H1 (cell line): ENCODE measurements at regions not wholly inside any gene's neighbourhood (a gene's known extent, or its start where the extent isn't known, plus 50 kb on each side); places are given as distances from the start of the nearest gene placed in this dataset.

ENCODE experiments used
- CTCF ChIP-seq, 3 experiments: IDR thresholded peaks; 1 replicate in 2 of 3; 2 replicates in 1 of 3; pipeline versions ENCODE4 v1.5.1 to v1.6.1; 2011; ENCODE audit warnings: low read length in 3 of 3, mild to moderate bottlenecking in 3 of 3, inconsistent platforms in 2 of 3, low read depth in 1 of 3, moderate library complexity in 1 of 3; ENCODE audit not compliant: insufficient read depth in 1 of 3; ENCODE audit errors: control extremely low read depth in 1 of 3
- POLR2AphosphoS5 ChIP-seq: IDR thresholded peaks from 2 replicates; pipeline ENCODE4 v1.6.1; 2011; ENCODE audit warnings: low read depth, low read length
- RAD21 ChIP-seq, 2 experiments: IDR thresholded peaks in 1 of 2; conservative IDR thresholded peaks in 1 of 2; 2 replicates each; pipeline ENCODE4 v1.6.1; 2011; ENCODE audit warnings: low read depth in 2 of 2, low read length in 2 of 2, improper control_type of control experiment in 1 of 2, inconsistent platforms in 1 of 2, mild to moderate bottlenecking in 1 of 2, moderate library complexity in 1 of 2
- SRF ChIP-seq: IDR thresholded peaks from 2 replicates; pipeline ENCODE4 v1.6.1; 2011; ENCODE audit warnings: mild to moderate bottlenecking, low read depth, low read length, moderate library complexity
- TBP ChIP-seq: IDR thresholded peaks from 2 replicates; pipeline ENCODE4 v1.6.1; 2011; ENCODE audit warnings: low read depth, low read length, improper control_type of control experiment
- USF2 ChIP-seq: IDR thresholded peaks from 2 replicates; pipeline ENCODE4 v1.6.1; 2011; ENCODE audit warnings: low read length, improper control_type of control experiment
- ZNF274 ChIP-seq: IDR thresholded peaks from 2 replicates; pipeline ENCODE4 v1.7.0; 2012; ENCODE audit warnings: low read length, borderline replicate concordance; ENCODE audit errors: extremely low read depth

- no peak for TF ChIP-seq RAD21 (IDR thresholded peaks at IDR 0.05 in 1 of 2, conservative IDR thresholded peaks at IDR 0.05 in 1 of 2; ENCODE audit: low read depth in 2 of 2, low read length in 2 of 2)
- no peak for TF ChIP-seq USF2
- TF ChIP-seq TBP: no peak
- TF ChIP-seq ZNF274: no peak
- TF ChIP-seq CTCF (IDR thresholded peaks at IDR 0.05; ENCODE audit: control extremely low read depth in 1 of 3, insufficient read depth in 1 of 3, low read depth in 1 of 3, low read length in 3 of 3): no peak
- TF ChIP-seq SRF: no peak
- TF ChIP-seq POLR2AphosphoS5: no peak
Measured at GRCh38 chr3:28118087-28118486, 123.3 kb upstream of the CMC1 start.
